Astrocyte (in vitro differentiated cells and primary cell): ENCODE measurements at regions not wholly inside any gene's neighbourhood (a gene's known extent, or its start where the extent isn't known, plus 50 kb on each side); places are given as distances from the start of the nearest gene placed in this dataset.
"Not testable (repeated sequence)": the region's sequence is repeated elsewhere in the genome, so short reads cannot be mapped to it uniquely, and the experiment has no call there.

Experiments used
- DNase-seq: peaks from one replicate; pipeline ENCODE4 v3.0.0-alpha.2; 2010; ENCODE audit warnings: low read depth
- FAIRE-seq: peaks from 2 replicates; lab custom pipeline; 2011; peaks lifted over from hg19 to GRCh38; lab: Jason Lieb, UNC
- H2AFZ ChIP-seq: 2 replicates; pipeline ENCODE4 v1.6.0; 2012; ENCODE audit warnings: low read depth, low read length, inconsistent platforms
- H3K27ac ChIP-seq: 2 replicates; pipeline ENCODE4 v1.5.1; 2011; ENCODE audit warnings: low read depth, low read length, inconsistent platforms
- H3K27me3 ChIP-seq: 2 replicates; pipeline ENCODE4 v1.6.0; 2011; ENCODE audit warnings: low read length, inconsistent platforms; ENCODE audit not compliant: insufficient read depth
- H3K36me3 ChIP-seq: 2 replicates; pipeline ENCODE4 v1.5.1; 2011; ENCODE audit warnings: low read length, inconsistent platforms; ENCODE audit not compliant: insufficient read depth
- H3K4me1 ChIP-seq: 2 replicates; pipeline ENCODE4 v1.5.1; 2011; ENCODE audit warnings: low read length, inconsistent platforms; ENCODE audit not compliant: insufficient read depth
- H3K4me2 ChIP-seq: 2 replicates; pipeline ENCODE4 v1.6.0; 2012; ENCODE audit warnings: low read length, inconsistent platforms
- H3K4me3 ChIP-seq: 2 replicates; pipeline ENCODE4 v1.5.1; 2011; ENCODE audit warnings: low read depth, mild to moderate bottlenecking, low read length, inconsistent platforms; ENCODE audit not compliant: insufficient read depth
- H3K79me2 ChIP-seq: 2 replicates; pipeline ENCODE4 v1.6.0; 2012; ENCODE audit warnings: mild to moderate bottlenecking, low read length, inconsistent platforms; ENCODE audit not compliant: insufficient read depth
- H3K9ac ChIP-seq: 2 replicates; pipeline ENCODE4 v1.6.0; 2012; ENCODE audit warnings: mild to moderate bottlenecking, low read length, inconsistent platforms
- H3K9me3 ChIP-seq: 2 replicates; pipeline ENCODE4 v1.5.1; 2012; ENCODE audit warnings: low read depth, mild to moderate bottlenecking, low read length, inconsistent platforms; ENCODE audit not compliant: insufficient read depth
- H4K20me1 ChIP-seq: 2 replicates; pipeline ENCODE4 v1.6.0; 2012; ENCODE audit warnings: low read length, inconsistent platforms; ENCODE audit not compliant: insufficient read depth
- H3K27ac Mint-ChIP-seq: one replicate; pipeline ENCODE4 v1.8.0; 2021; ENCODE audit warnings: mild to moderate bottlenecking, mixed read lengths; ENCODE audit not compliant: unreplicated experiment
- H3K27me3 Mint-ChIP-seq: one replicate; pipeline ENCODE4 v1.8.0; 2021; ENCODE audit warnings: low read depth, mixed read lengths; ENCODE audit not compliant: unreplicated experiment
- H3K36me3 Mint-ChIP-seq: one replicate; pipeline ENCODE4 v1.8.0; 2021; ENCODE audit warnings: low read depth, mixed read lengths; ENCODE audit not compliant: unreplicated experiment
- H3K4me1 Mint-ChIP-seq: one replicate; pipeline ENCODE4 v1.8.0; 2021; ENCODE audit warnings: low read depth, mixed read lengths; ENCODE audit not compliant: unreplicated experiment
- H3K4me3 Mint-ChIP-seq: one replicate; pipeline ENCODE4 v1.8.0; 2021; ENCODE audit warnings: mild to moderate bottlenecking, moderate library complexity, mixed read lengths; ENCODE audit not compliant: unreplicated experiment
- H3K9me3 Mint-ChIP-seq: one replicate; pipeline ENCODE4 v1.8.0; 2021; ENCODE audit warnings: mild to moderate bottlenecking, mixed read lengths; ENCODE audit not compliant: unreplicated experiment

DNA sequence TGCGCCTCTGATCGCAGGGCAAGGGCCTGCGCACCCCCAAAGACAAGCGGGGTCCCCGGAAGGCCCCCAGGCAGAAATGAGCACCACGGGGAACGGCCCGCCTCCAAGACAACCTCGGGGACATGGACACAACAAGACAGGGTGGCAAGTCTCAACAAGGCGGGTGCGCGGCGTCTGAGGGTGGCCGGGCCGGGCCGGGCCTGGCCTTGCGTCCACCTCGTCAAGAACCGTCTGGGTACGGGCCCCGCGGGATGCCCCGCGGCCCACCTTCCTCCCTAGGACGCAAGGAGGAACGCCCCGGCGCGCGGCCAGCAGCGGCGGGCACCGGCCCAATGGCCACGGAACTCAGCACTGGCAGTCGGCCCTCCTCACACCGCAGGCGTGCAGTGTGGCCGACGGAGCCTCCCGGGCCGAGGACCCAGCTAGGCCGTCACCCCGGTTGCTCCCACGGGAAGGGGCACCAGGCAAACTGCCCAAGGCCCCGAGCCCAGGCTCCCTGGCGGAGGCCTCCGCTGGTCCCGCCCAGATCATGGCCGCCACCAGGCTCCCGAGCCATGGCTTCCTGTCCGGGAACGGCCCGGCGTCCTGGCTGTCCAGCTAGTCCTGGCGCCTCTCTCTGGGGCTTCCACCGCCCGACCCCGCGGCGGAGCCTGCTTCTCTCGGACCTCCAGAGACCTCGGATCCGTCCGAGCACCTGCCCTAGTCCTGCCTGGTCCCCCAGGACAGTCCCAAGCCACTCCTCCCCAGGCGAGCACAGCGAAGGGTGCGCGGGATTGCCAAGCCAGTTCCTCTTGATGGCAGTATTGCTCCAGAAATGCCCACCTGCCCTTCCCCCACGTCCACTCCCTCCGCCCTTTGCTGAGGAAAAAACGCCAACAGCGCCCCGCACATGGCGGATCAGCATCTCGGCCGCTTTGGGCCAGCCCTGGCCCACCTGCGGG, 167.1 kb downstream of the PLS3 start:
- not testable (repeated sequence) for FAIRE-seq, H3K27me3 Mint-ChIP-seq, H3K9ac ChIP-seq, H3K9me3 ChIP-seq, DNase-seq, H3K27ac ChIP-seq, H3K4me3 ChIP-seq, H3K27ac Mint-ChIP-seq, H2AFZ ChIP-seq, H3K36me3 Mint-ChIP-seq, H3K27me3 ChIP-seq, H3K36me3 ChIP-seq, H3K79me2 ChIP-seq, H3K9me3 Mint-ChIP-seq, H3K4me2 ChIP-seq, H3K4me3 Mint-ChIP-seq, H3K4me1 Mint-ChIP-seq, H3K4me1 ChIP-seq, H4K20me1 ChIP-seq

DNA sequence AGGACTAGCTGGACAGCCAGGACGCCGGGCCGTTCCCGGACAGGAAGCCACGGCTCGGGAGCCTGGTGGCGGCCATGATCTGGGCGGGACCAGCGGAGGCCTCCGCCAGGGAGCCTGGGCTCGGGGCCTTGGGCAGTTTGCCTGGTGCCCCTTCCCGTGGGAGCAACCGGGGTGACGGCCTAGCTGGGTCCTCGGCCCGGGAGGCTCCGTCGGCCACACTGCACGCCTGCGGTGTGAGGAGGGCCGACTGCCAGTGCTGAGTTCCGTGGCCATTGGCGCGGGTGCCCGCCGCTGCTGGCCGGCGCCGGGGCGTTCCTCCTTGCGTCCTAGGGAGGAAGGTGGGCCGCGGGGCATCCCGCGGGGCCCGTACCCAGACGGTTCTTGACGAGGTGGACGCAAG, 171.6 kb downstream of the PLS3 start:
- not testable (repeated sequence) for H2AFZ ChIP-seq, H3K4me3 Mint-ChIP-seq, DNase-seq, H3K9me3 ChIP-seq, H3K36me3 ChIP-seq, H3K4me1 Mint-ChIP-seq, H3K27ac ChIP-seq, H4K20me1 ChIP-seq, H3K36me3 Mint-ChIP-seq, H3K27me3 ChIP-seq, H3K4me3 ChIP-seq, H3K9me3 Mint-ChIP-seq, H3K9ac ChIP-seq, H3K27ac Mint-ChIP-seq, H3K27me3 Mint-ChIP-seq, H3K4me1 ChIP-seq, H3K79me2 ChIP-seq, H3K4me2 ChIP-seq, FAIRE-seq

DNA sequence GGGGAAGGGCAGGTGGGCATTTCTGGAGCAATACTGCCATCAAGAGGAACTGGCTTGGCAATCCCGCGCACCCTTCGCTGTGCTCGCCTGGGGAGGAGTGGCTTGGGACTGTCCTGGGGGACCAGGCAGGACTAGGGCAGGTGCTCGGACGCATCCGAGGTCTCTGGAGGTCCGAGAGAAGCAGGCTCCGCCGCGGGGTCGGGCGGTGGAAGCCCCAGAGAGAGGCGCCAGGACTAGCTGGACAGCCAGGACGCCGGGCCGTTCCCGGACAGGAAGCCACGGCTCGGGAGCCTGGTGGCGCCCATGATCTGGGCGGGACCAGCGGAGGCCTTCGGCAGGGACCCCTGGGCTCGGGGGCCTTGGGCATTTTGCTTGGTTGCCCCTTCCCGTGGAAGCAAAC, 174.3 kb downstream of the PLS3 start:
- H3K4me3 ChIP-seq, H3K27me3 ChIP-seq, H3K4me1 ChIP-seq, H3K36me3 Mint-ChIP-seq, FAIRE-seq, H3K9ac ChIP-seq, H3K4me1 Mint-ChIP-seq, H3K79me2 ChIP-seq, H3K9me3 ChIP-seq, H2AFZ ChIP-seq, DNase-seq, H3K4me2 ChIP-seq, H3K27me3 Mint-ChIP-seq, H3K9me3 Mint-ChIP-seq, H3K4me3 Mint-ChIP-seq, H4K20me1 ChIP-seq, H3K36me3 ChIP-seq, H3K27ac Mint-ChIP-seq, H3K27ac ChIP-seq: not testable (repeated sequence)
